MM.1S (cell line): ENCODE measurements at regions not wholly inside any gene's neighbourhood (a gene's known extent, or its start where the extent isn't known, plus 50 kb on each side); places are given as distances from the start of the nearest gene placed in this dataset.
"Not testable (repeated sequence)": the region's sequence is repeated elsewhere in the genome, so short reads cannot be mapped to it uniquely, and the experiment has no call there.

Source experiments
- DNase-seq: peaks from one replicate; pipeline ENCODE4 v3.0.0-alpha.2; 2015
- H2AFZ ChIP-seq: fragments of 300-600 bp; sonication (generic); 2 replicates; pipeline ENCODE4 v1.6.0; 2016; ENCODE audit warnings: antibody characterized with exemption, low read length
- H3F3A ChIP-seq: fragments of 300-600 bp; sonication (generic); 2 replicates; pipeline ENCODE4 v1.6.1; 2016; ENCODE audit warnings: mild to moderate bottlenecking, antibody characterized with exemption, low read length, moderate library complexity, mixed read lengths; ENCODE audit not compliant: insufficient read depth
- H3K27ac ChIP-seq: fragments of 300-600 bp; sonication (generic); 2 replicates; pipeline ENCODE4 v1.5.1; 2016; ENCODE audit warnings: mild to moderate bottlenecking, low read length
- H3K27me3 ChIP-seq: fragments of 300-600 bp; sonication (generic); replicated peaks from 2 replicates; pipeline ENCODE4 v1.6.0; 2016; ENCODE audit warnings: low read length; ENCODE audit not compliant: insufficient read depth
- H3K36me3 ChIP-seq: fragments of 300-600 bp; sonication (generic); replicated peaks from 2 replicates; pipeline ENCODE4 v1.6.1; 2016; ENCODE audit warnings: mild to moderate bottlenecking, low read length, mixed read lengths; ENCODE audit not compliant: insufficient read depth
- H3K4me1 ChIP-seq: fragments of 300-600 bp; sonication (generic); 2 replicates; pipeline ENCODE4 v1.6.1; 2016; ENCODE audit warnings: low read length, mixed read lengths
- H3K4me2 ChIP-seq: fragments of 300-600 bp; sonication (generic); 2 replicates; pipeline ENCODE4 v1.6.0; 2016; ENCODE audit warnings: low read depth, low read length
- H3K4me3 ChIP-seq: fragments of 300-600 bp; sonication (generic); 2 replicates; pipeline ENCODE4 v1.5.1; 2016; ENCODE audit warnings: low read length, mixed read lengths
- H3K79me2 ChIP-seq: fragments of 300-600 bp; sonication (generic); 2 replicates; pipeline ENCODE4 v1.6.1; 2016; ENCODE audit warnings: mixed run types, low read length, mixed read lengths
- H3K9ac ChIP-seq: fragments of 300-600 bp; sonication (generic); 2 replicates; pipeline ENCODE4 v1.6.1; 2016; ENCODE audit warnings: low read length, mixed read lengths
- H3K9me2 ChIP-seq: fragments of 300-600 bp; sonication (generic); replicated peaks from 2 replicates; pipeline ENCODE4 v1.6.1; 2016; ENCODE audit warnings: mild to moderate bottlenecking, low read length, mixed read lengths; ENCODE audit not compliant: insufficient read depth
- H3K9me3 ChIP-seq: fragments of 300-600 bp; sonication (generic); replicated peaks from 2 replicates; pipeline ENCODE4 v1.6.1; 2016; ENCODE audit warnings: mild to moderate bottlenecking, low read length, mixed read lengths; ENCODE audit not compliant: insufficient read depth
- H4K20me1 ChIP-seq: fragments of 300-600 bp; sonication (generic); 2 replicates; pipeline ENCODE4 v1.6.1; 2016; ENCODE audit warnings: mild to moderate bottlenecking, low read length, moderate library complexity, mixed read lengths; ENCODE audit not compliant: insufficient read depth
- CTCF ChIP-seq: fragments of 300-600 bp; sonication (generic); IDR thresholded peaks from 2 replicates; pipeline ENCODE4 v1.5.1; 2016; ENCODE audit warnings: antibody characterized with exemption, low read length, mixed read lengths
- EZH2 ChIP-seq: fragments of 300-600 bp; sonication (generic); optimal IDR thresholded peaks from 2 replicates; pipeline ENCODE3; 2017; ENCODE audit warnings: low read depth, mild to moderate bottlenecking, antibody characterized with exemption, low read length, mixed read lengths
- EZH2phosphoT487 ChIP-seq: fragments of 300-600 bp; sonication (generic); IDR thresholded peaks from 2 replicates; pipeline ENCODE4 v1.6.1; 2018; ENCODE audit warnings: antibody characterized with exemption, low read length

- DNase-seq = no peak
- Histone ChIP-seq H3K4me3 (no peak overlapping the region), H3F3A (no peaks in the 10 kb centered on the region), H3K27ac (no peak overlapping the region), H4K20me1 (no peaks in the 10 kb centered on the region), H3K36me3 (no peaks in the 10 kb centered on the region), H3K9me3 (no peaks in the 10 kb centered on the region), H3K4me2 (no peak overlapping the region), H3K4me1 (no peaks in the 10 kb centered on the region), H3K27me3 (no peaks in the 10 kb centered on the region), H3K9me2 (no peaks in the 10 kb centered on the region), H3K79me2 (no peaks in the 10 kb centered on the region), H2AFZ (no peak overlapping the region), H3K9ac (no peak overlapping the region)
- TF ChIP-seq EZH2phosphoT487 (no peak), EZH2 (no peak), CTCF (no peak)
Measured at GRCh38 chr13:42494157-42494556, 79.8 kb upstream of the TNFSF11 start.

GRCh38 chr13:42495255-42495654, 78.7 kb upstream of the TNFSF11 start:
- no peaks in the 10 kb centered on the region for H3F3A ChIP-seq
- no peaks in the 10 kb centered on the region for H3K27me3 ChIP-seq
- no peak overlapping the region for H2AFZ ChIP-seq
- H3K36me3 ChIP-seq = no peaks in the 10 kb centered on the region
- TF ChIP-seq CTCF (no peak), EZH2phosphoT487 (no peak), EZH2 (no peak)
- no peak overlapping the region for H3K27ac ChIP-seq
- no peak overlapping the region for H3K4me3 ChIP-seq
- H3K9ac ChIP-seq = no peak overlapping the region
- no peak for DNase-seq
- no peak overlapping the region for H3K4me2 ChIP-seq
- H3K79me2 ChIP-seq = no peaks in the 10 kb centered on the region
- no peaks in the 10 kb centered on the region for H3K9me2 ChIP-seq
- no peaks in the 10 kb centered on the region for H4K20me1 ChIP-seq
- no peaks in the 10 kb centered on the region for H3K9me3 ChIP-seq
- no peaks in the 10 kb centered on the region for H3K4me1 ChIP-seq

- Histone ChIP-seq H3K4me1 (no peaks in the 10 kb centered on the region), H4K20me1 (no peaks in the 10 kb centered on the region), H3K27ac (no peak overlapping the region), H3K4me2 (no peak overlapping the region), H2AFZ (no peak overlapping the region), H3K36me3 (no peaks in the 10 kb centered on the region), H3K27me3 (no peaks in the 10 kb centered on the region), H3K79me2 (no peaks in the 10 kb centered on the region), H3K9me2 (no peaks in the 10 kb centered on the region), H3K4me3 (no peak overlapping the region), H3F3A (no peaks in the 10 kb centered on the region), H3K9me3 (no peaks in the 10 kb centered on the region), H3K9ac (no peak overlapping the region)
- DNase-seq = no peak
- TF ChIP-seq EZH2 = no peak
- TF ChIP-seq CTCF = no peak
- no peak for TF ChIP-seq EZH2phosphoT487
Measured at GRCh38 chr13:42495751-42496150, 78.2 kb upstream of the TNFSF11 start.

GRCh38 chr13:42496926-42497554, 76.9 kb upstream of the TNFSF11 start:
- H3K4me2 ChIP-seq, H3K9ac ChIP-seq, H3K79me2 ChIP-seq, H3K36me3 ChIP-seq, H3K4me1 ChIP-seq, H3F3A ChIP-seq, H4K20me1 ChIP-seq, H3K9me3 ChIP-seq, H2AFZ ChIP-seq, H3K4me3 ChIP-seq, DNase-seq, H3K27me3 ChIP-seq, H3K9me2 ChIP-seq, H3K27ac ChIP-seq: not testable (repeated sequence)
